ENCODE measurements at regions not wholly inside any gene's neighbourhood (a gene's known extent, or its start where the extent isn't known, plus 50 kb on each side); places are given as distances from the start of the nearest gene placed in this dataset.

DNA sequence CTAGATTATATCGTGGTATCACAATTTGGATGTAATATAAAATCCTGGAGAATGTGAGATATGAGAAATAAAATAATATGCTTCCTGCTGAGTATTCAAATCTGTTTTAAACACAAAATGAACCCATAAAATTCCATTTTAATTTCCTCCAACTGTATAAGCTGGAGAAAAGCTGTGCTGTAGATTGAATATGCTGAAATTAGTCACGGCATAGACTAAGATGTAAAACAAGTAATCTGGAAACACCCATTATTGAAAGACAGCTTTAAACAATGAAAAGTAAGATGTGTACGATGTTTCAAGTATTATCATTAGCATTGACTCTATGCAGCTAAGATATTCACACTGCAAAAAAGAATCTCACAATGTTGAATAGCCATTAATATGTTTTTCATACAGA lies 403.4 kb upstream of the BRINP3 start:
- TF ChIP-seq, protein P1, sequence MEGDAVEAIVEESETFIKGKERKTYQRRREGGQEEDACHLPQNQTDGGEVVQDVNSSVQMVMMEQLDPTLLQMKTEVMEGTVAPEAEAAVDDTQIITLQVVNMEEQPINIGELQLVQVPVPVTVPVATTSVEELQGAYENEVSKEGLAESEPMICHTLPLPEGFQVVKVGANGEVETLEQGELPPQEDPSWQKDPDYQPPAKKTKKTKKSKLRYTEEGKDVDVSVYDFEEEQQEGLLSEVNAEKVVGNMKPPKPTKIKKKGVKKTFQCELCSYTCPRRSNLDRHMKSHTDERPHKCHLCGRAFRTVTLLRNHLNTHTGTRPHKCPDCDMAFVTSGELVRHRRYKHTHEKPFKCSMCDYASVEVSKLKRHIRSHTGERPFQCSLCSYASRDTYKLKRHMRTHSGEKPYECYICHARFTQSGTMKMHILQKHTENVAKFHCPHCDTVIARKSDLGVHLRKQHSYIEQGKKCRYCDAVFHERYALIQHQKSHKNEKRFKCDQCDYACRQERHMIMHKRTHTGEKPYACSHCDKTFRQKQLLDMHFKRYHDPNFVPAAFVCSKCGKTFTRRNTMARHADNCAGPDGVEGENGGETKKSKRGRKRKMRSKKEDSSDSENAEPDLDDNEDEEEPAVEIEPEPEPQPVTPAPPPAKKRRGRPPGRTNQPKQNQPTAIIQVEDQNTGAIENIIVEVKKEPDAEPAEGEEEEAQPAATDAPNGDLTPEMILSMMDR (IDR thresholded peaks at IDR 0.05; ENCODE audit: low read depth, low read length) = no peak
- TF ChIP-seq POLR2A (IDR thresholded peaks at IDR 0.05; ENCODE audit: extremely low read depth, insufficient read length) = no peak
- TF ChIP-seq, protein P2, sequence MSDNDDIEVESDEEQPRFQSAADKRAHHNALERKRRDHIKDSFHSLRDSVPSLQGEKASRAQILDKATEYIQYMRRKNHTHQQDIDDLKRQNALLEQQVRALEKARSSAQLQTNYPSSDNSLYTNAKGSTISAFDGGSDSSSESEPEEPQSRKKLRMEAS (IDR thresholded peaks at IDR 0.05; ENCODE audit: low read depth, low read length) = no peak

Measured in NB4 (cell line).